ENCODE measurements at regions not wholly inside any gene's neighbourhood (a gene's known extent, or its start where the extent isn't known, plus 50 kb on each side); places are given as distances from the start of the nearest gene placed in this dataset.

- POLR2A ChIA-PET, result no interaction called here
These were observed 83.3 kb downstream of the ATXN7L3B start for GRCh38 chr12:74620921-74621320.

GRCh38 chr12:74624201-74624600, 86.6 kb downstream of the ATXN7L3B start:
- DNase-seq (no peak), ATAC-seq (ENCODE audit: low read depth) (no peak)
- no peaks in the 10 kb centered on the region for H3K4me1 Mint-ChIP-seq
- no peaks in the 10 kb centered on the region for H3K36me3 Mint-ChIP-seq (ENCODE audit: low read depth)
- no peak overlapping the region for H3K27ac Mint-ChIP-seq
- H3K9me3 Mint-ChIP-seq, result peaks cover 1% of the 10 kb centered on the region
- TF ChIP-seq, protein P1, sequence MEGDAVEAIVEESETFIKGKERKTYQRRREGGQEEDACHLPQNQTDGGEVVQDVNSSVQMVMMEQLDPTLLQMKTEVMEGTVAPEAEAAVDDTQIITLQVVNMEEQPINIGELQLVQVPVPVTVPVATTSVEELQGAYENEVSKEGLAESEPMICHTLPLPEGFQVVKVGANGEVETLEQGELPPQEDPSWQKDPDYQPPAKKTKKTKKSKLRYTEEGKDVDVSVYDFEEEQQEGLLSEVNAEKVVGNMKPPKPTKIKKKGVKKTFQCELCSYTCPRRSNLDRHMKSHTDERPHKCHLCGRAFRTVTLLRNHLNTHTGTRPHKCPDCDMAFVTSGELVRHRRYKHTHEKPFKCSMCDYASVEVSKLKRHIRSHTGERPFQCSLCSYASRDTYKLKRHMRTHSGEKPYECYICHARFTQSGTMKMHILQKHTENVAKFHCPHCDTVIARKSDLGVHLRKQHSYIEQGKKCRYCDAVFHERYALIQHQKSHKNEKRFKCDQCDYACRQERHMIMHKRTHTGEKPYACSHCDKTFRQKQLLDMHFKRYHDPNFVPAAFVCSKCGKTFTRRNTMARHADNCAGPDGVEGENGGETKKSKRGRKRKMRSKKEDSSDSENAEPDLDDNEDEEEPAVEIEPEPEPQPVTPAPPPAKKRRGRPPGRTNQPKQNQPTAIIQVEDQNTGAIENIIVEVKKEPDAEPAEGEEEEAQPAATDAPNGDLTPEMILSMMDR (IDR thresholded peaks at IDR 0.05), result no peak
- H3K27me3 Mint-ChIP-seq, result no peaks in the 10 kb centered on the region
- ChIA-PET CTCF (no interaction called here), POLR2A (no interaction called here)
- intact Hi-C loops (cut with micrococcal nuclease), result no loop called here
- H3K4me3 Mint-ChIP-seq, result no peak overlapping the region

More at GRCh38 chr12:74620921-74621320, 83.3 kb downstream of the ATXN7L3B start:
- intact Hi-C loops (cut with micrococcal nuclease), result no loop called here
- Mint-ChIP-seq H3K36me3 (ENCODE audit: low read depth) (no peaks in the 10 kb centered on the region), H3K4me1 (no peaks in the 10 kb centered on the region), H3K27me3 (no peaks in the 10 kb centered on the region), H3K9me3 (no peaks in the 10 kb centered on the region), H3K4me3 (no peak overlapping the region), H3K27ac (no peak overlapping the region)
- TF ChIP-seq, protein P1 (IDR thresholded peaks at IDR 0.05), result no peak
- ATAC-seq (ENCODE audit: low read depth) (no peak), DNase-seq (no peak)
- CTCF ChIA-PET, result no interaction called here

- intact Hi-C loops (cut with micrococcal nuclease), result no loop called here
- H3K27me3 Mint-ChIP-seq, result no peaks in the 10 kb centered on the region
- H3K4me1 Mint-ChIP-seq, result no peaks in the 10 kb centered on the region
- ATAC-seq (ENCODE audit: low read depth), result no peak
- POLR2A ChIA-PET, result no interaction called here
- TF ChIP-seq, protein P1 (IDR thresholded peaks at IDR 0.05), result no peak
- H3K4me3 Mint-ChIP-seq, result no peak overlapping the region
- CTCF ChIA-PET, result no interaction called here
- no peak overlapping the region for H3K27ac Mint-ChIP-seq
- DNase-seq, result no peak
- H3K36me3 Mint-ChIP-seq (ENCODE audit: low read depth), result no peaks in the 10 kb centered on the region
- H3K9me3 Mint-ChIP-seq, result peaks cover 6% of the 10 kb centered on the region
These were observed 88.8 kb downstream of the ATXN7L3B start for GRCh38 chr12:74626397-74626796.

DNA sequence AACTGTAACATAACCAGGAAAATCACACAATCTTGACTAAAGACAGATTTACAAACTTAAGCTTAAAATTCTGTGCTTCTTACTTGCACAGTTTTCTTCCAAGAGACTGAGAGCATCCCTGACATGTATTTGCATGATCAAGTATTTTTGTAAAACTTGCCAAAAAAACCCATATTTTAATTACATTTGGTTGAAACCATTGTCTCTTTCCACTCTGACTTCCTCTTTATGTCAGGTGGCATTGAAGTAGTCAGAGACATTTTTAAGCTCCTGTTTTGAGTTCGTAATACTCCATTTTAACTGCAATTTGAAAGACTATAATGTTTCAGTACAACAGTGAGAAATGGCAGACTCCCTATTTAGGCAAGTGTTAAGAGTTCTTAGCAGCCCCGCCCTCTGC, 103.6 kb downstream of the ATXN7L3B start:
- Mint-ChIP-seq H3K9me3 (no peaks in the 10 kb centered on the region), H3K27me3 (no peaks in the 10 kb centered on the region), H3K4me1 (no peaks in the 10 kb centered on the region), H3K36me3 (ENCODE audit: low read depth) (no peaks in the 10 kb centered on the region), H3K4me3 (no peak overlapping the region), H3K27ac (no peak overlapping the region)
- no peak for ATAC-seq (ENCODE audit: low read depth)
- TF ChIP-seq, protein P1 (IDR thresholded peaks at IDR 0.05), result no peak
- ChIA-PET POLR2A (no interaction called here), CTCF (no interaction called here)
- intact Hi-C loops (cut with micrococcal nuclease), result no loop called here
- no peak for DNase-seq

DNA sequence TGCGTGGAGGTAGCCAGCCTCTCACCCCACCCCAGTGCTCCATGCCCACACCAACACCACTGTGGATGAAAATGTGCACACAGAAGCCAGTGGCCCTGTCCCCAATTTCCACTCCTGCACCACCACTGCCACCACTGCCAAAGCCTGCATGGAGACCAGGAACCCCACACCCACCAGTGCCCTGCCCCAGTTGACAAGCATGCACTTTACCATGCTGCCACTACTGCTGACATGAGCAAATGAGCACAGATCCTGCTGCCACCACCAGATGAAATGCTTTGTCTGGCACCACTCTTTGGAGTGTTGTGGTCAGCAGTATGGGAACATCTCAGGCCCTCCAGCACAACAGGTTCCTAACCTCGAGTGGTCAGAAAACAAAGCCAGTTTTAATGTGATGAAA, 104.1 kb downstream of the ATXN7L3B start:
- POLR2A ChIA-PET, result no interaction called here
- CTCF ChIA-PET, result no interaction called here
- H3K27me3 Mint-ChIP-seq, result no peaks in the 10 kb centered on the region

More for the DNA sequence above, 104.1 kb downstream of the ATXN7L3B start:
- Mint-ChIP-seq H3K4me1 (no peaks in the 10 kb centered on the region), H3K27ac (no peak overlapping the region), H3K36me3 (ENCODE audit: low read depth) (no peaks in the 10 kb centered on the region), H3K4me3 (no peak overlapping the region), H3K9me3 (no peaks in the 10 kb centered on the region)
- DNase-seq (no peak), ATAC-seq (ENCODE audit: low read depth) (no peak)
- intact Hi-C loops (cut with micrococcal nuclease), result no loop called here
- TF ChIP-seq, protein P1 (IDR thresholded peaks at IDR 0.05), result no peak

Measured in activated B cell treated with CpG ODN at 0.5 μM for 24 hours (primary cell).